Stimulated activated CD8-positive, alpha-beta memory T cell treated with anti-CD3 and anti-CD28 coated beads, Interleukin-15, amount 100 ng/mL, for 1 hour (primary cell): ENCODE measurements at regions not wholly inside any gene's neighbourhood (a gene's known extent, or its start where the extent isn't known, plus 50 kb on each side); places are given as distances from the start of the nearest gene placed in this dataset.

Experiments used
- DNase-seq: peaks from one replicate; pipeline ENCODE4 v3.0.0-alpha.2; 2020; ENCODE audit warnings: low read depth

DNA sequence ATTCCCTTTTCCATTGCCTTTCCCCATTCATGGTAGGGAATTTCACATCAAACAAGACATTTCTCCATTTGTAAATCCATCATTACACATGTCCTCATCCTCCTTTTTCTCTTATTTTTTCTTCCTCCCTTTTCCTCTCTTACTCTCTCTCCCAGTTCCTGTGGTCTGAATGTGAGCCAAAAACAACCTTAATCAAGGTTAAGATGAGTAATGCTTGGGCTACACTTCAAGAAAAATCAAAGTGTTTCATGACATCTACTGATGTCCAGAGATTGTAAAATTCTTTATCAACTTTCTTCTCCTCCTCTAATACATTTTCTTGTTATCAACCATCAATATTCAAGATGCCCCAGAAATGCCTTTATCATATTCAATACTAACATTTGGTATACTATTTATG lies 172.5 kb upstream of the PRNP start:
- no peak for DNase-seq

DNA sequence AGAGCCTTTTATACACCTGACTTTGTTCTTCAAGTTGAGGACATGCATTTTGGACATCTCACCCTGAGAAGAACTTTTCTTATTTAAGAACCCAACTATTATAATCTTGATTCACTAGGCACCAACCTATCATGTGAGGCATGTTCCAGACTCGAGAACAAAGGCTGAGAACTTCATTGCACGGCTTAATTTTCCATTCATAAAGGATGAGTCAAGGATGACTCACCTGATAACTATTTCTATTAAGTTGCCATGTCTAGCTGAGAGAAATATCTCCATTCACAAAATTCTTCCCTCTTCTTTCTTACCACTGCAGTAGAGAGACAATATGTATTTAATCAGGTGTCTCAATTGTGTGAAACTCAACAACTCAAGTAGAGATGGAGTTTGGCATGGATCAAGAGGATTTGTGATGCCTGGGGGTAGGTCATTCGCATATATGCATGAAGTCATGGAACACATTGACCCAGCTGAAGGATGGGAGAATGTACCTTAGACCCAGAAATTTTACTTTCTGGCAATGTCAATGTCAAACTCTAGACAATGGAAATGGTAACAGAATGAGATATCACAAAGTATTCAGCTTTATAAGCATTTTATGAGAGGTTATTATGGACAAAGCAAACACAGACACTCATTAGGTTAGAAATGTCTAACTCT lies 173.2 kb upstream of the PRNP start:
- no peak for DNase-seq

DNA sequence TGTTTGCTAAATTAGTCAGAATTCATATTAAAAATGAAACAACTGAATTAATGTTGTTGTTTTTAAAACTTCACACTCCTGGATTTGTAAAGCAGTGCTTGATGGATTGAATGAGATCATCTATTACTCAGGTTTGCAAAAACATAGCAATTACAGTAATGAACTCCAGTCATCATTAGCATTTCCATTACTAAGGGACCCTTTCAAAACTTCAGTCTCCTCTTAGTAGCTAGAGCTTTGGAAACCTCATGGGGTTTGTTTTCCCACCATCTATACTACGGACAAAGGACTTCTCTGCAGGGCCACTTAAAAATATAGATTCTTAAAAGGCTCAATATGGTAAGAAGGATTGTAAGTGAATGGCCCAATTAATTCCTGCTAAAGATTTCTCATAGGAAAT lies 174.5 kb upstream of the PRNP start:
- DNase-seq: no peak

DNA sequence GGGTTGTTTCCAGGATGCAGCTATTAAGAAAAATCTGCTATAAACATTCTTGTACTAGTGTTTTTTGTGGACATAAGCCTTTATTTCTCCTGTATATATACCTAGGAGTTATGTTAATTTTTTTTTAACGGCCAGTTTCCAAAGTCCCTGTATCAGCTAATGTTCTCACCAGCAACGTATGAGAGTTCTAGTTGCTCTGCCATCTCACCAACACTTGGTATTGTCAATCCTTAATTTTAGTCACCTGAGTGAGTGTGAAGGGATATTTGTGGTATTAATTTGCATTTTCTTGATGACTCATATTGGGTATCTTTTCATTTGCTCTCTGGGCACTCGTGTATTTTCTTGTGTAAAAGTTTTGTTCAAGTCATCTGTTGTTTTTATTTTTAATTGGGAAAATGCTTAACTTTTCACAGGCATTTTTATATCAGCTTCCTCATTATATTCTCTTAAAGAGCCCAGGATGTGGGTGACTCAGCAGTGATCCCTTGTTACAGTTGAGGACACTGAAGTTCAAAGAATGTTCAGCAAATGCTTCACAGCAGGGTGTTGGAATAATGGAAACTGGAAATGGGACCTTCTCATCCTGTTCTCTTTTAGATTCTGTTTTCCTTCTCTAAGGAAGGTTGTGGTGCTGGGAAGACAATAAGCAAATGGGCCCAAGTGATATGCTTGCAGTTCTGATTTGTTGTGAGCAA lies 176.3 kb upstream of the PRNP start:
- no peak for DNase-seq

DNA sequence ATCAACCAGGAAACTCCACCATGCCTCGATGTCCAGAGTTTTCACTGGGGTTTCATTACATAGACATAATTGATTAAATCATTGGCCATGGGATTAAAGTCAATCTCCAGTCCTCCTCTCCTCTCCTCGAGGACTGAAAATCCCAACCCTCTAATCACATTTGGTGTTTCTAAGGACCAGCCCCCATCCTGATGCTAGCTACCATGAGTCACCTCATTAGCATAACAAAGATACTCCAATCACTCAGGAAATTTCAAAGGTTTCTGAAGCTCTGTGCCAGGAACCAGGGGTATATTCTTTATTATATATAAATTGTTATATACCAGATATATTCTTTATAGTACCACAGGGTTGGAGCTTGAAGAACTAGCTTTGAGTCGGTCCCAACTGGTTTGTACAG lies 177.5 kb upstream of the PRNP start:
- DNase-seq: no peak

DNA sequence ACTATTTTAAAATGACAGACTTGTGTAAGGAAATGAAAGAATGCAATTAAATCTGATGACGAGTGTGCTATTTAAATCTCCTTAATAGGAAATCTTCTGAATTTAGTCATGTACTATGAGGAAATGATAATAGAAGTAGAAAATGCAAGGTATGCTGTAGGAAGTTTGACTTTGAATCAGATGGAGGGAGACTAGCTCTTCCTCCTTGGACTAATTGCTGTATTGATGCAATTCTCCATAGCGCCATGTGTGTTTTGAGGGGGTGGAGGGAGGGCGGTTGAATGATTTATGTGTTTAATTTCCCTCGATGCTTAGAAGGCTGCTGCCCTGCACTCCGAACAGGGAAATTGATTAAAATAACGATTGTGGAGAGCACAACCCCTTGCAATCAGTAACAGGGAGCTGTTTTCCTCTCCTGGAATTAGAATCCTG lies 179.0 kb upstream of the PRNP start:
- DNase-seq: no peak

DNA sequence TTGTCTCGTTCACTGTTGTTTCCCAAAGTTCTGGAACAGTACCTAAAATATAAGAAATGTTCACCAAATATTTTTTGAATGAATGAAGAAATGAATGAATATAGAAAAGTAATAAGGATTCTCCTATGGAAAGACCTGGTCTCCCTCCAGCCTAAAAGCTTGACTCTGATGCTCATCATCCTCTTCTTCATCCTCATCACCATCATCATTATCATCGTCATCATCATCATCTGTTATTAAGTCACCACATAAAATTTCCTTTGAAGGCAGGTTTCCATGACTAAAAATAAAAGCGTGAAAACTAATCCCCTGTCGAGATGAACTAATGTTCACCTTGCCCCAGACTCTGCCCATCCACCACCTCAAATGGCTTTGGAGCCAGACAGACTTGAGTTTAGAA lies 181.4 kb upstream of the PRNP start:
- DNase-seq: no peak

DNA sequence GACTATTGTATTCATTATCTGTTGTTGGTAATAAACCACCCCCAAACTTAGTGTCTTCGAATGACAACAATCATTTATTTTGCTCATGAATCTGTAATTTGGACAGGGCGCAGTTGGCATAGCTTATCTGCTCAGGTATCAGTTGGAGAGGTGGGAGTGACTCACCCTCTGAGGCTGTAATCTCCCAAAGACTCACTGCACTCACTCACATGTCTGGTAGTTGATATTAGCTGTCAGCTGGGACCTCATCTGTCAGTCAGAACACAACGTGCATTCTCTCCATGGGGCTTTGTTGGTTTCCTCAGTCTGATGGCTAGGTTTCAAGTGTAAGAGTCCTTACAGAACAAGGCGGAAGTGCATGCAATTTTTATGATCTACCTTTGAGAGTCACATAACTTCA lies 183.5 kb upstream of the PRNP start:
- DNase-seq: no peak

DNA sequence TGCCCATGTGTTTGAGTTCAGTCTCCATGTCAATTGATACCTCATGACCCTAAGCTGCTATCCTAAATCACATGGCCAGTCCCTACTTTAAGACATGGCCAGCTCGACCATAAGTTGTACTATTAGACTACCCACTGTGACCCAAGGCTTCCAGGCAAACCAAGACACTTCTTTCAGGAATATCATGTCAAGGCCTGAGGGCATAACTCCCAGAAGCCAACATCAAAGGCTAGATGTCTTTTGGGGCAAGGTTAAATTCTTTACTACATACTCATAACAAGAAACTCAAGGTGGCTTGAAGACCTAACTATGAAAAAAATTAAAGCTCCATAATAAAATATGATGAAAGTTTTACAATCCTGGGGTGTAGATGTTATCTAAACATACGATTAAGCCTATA lies 192.9 kb upstream of the PRNP start:
- no peak for DNase-seq

DNA sequence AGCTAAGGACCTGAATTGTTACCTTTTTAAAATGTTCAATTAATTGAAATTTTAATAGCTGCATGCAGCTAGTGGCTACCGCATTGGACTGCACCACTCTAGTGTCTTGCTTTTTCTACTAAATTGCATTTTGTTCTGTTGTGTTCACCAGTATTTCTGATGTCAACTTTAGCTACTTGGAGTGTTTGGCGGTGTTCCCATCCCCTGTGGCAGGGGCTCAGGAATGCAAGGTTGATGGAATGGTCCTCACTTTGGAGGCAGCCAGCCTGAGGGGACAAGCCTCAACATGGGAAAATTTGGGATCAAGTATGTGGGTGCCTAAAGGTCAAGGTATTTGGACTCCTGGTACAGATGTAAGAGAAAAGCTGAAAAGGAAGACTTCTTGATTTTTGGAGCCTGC lies 194.6 kb upstream of the PRNP start:
- DNase-seq: no peak

DNA sequence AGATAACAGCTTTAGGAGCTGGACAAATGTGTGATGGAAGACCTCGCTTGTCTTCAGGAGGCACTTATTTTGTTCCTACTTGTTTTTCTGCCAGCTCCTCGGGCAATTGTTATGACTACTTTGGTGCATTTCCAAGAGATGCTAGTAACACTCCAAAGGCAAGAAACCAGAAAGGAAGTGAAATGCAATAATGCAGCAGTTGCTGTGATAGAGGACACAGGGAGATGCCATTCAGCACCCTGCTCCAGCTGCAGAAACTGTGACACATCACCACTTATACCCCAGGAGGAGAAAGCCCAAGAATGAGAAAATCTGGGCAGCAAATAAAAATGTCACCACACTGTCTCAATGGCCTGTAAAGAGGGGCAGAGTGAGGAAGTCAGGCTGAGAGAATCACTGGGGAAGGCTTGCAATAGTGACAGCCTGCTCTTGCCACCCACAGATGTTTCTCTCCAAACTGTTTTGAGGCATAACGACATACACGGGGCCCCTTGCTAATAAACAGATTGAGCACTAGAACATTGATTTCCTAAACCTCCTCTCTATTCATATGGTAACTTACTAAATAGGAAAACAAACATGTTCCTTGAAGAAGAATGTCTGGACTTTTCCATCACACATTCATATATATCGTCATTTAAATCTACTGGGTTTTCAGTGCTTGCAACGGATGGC lies 195.5 kb upstream of the PRNP start:
- no peak for DNase-seq

DNA sequence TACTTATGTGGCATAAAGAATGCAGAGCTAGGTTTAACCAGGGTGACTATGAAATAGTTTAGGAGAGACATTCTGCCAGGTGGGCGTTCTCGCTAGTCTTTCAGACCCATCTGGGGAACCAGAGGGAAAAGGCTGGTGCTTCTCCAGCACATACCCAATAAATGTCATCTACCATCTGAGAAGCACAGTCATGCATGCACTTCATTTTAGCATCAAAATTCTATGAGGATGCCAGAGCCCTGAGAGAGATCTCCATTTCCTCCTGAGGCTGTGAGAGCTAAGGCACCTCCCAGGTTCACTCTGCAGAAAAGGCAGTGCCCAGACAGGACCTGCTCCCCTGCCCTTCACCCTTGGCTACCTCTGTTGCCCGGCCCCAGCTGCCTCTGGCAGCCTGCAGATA lies 196.2 kb upstream of the PRNP start:
- DNase-seq: no peak

DNA sequence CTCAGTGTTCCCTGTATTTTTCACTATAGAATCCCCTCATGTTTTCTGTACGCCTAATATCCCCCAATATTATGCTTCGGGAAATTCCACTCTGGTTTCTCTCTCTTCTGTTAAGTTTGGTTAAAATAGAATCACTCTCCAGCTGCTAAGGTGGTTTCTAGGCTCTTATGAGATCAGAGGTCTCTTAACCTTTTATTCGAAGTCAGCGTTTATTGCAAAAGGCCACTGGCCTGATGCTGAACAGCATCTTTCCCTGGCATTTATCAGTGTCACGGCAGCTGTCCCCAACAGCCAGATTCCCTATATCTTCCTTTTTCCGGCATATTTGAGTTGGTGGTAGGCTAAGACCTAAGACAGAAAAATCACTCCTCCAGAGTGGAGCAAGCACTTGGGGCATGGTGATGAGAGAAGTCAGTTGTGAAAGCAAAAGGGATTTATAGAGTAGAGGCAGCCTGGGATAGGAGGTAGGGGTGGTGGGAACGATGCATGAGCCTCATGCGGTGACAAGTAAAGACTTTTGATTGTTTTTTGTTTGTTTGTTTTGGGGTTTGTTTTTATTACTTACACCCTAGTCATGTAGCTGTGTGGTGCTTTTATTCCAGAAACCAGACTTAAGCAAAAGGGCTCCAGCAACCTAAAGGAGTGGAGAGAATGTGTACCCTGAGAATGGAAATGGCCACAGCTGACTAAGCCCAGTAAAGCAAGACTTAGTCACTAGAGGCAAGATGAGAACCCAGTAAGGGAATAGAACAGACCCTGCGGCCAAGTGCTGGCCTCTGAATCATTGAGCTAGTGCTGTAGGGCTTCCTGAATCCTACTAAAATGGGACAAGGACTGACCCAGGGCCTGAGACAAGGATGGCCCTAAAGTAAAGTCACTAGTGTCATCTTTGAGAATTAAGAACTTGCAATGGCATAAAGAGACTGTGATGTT lies 197.6 kb upstream of the PRNP start:
- no peak for DNase-seq

DNA sequence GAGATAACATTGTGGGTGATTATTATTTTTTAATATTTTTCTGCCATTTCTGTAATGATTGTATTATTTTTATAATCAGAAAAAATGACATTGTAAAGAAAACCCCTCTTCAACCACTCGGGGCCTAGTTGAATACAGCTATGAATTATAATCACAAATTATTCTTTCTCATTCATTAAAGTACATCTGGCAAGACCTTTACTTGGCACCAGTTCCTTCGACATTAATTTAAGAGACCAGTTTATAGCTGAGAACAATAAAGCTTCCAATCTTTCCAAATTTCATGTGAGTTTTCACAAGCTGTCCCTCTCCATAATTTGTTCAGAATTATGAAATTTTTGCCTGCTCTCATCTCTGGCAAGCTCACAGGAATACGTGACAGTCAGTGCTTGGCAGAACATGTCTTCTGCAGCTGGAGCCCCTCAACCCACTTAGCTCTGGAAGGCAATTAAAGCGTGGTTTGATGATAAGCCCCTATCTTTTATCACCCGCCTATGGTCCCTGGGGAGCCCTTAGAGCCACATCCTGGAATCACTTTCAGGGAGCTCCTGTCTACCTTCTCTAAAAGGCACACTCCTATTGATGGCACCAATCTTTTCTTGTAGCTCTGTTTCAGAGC lies 201.8 kb upstream of the PRNP start:
- DNase-seq: no peak

DNA sequence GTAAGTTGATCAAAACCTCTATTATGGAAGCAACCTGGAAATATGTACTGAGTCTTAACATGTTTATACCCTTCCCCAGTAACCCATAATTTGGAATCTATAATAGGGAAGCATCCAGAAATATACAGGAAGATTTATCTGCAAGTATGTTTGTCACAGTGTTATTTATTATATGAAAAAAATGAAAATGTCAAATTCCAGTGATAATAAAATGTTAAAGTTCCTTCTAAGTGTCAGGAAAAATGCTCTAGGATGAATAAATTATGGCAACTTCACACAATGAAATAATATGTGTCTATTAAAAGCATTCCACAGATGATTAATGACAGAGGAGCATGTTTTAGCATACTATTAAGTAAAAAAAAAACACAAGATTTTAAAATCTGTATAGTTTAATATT lies 202.3 kb upstream of the PRNP start:
- no peak for DNase-seq

DNA sequence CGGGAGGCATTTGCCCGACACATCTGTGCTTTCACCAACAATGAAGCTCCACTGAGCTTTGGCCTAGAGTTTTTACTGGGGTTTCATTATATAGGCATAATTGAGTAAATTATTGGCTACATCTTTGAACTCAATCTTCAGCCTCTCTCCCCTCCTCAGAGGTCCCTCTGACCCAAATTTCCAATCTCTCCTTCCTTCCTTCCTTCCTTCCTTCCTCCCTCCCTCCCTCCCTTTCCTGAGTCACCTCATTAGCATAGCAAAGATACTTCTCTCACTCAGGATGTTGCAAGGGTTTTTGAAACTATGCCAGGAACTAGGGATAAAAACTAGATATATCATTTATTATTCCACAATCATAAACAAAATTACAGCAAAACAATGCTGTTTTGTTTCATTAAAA lies 202.8 kb upstream of the PRNP start:
- no peak for DNase-seq

DNA sequence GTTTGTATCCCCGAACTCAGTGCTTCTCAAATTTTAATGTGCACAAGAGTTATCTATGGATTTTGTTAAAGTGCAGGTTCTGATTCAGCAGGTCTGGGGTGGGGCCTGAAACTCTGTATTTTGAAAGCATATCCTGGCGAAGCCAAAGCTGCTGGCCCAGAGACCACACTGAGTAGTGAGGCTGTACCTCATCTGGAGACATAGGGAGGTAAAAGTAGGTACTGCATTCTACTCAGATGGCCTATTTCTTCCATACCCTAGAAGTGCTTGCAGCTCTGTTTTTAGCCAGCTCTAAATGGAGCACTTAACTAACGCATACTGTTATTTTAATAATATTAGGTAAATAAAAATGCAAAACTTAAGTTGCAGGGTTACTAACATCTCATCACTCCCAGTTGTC lies 206.2 kb upstream of the PRNP start:
- DNase-seq: no peak

DNA sequence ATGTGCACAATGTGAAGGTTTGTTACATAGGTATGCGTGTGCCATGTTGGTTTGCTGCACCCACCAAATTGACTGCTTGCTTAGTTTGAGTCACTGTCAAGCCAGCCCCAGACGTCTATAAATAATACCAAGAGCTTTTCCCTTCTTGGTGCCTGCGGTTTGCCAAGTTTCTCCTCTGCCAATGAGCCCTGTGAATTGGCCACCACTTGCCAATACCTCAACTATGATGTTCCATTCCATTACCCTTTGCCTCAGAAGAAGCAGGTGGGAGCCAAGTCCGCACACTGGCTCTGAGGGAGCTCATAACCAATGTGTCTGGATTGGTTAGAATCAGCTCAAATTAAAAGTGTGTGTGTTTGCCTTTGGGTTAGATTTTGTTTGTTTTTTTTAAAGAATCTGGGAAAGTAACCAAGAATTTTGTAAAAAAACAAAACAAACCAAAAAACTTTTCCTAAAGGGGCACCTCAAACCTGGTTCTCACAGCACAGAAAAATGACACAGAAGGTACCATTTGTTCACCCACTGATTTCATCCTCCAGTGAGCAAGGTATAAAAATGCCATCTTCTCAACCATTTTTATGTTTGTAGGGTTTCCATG lies 209.3 kb upstream of the PRNP start:
- no peak for DNase-seq

DNA sequence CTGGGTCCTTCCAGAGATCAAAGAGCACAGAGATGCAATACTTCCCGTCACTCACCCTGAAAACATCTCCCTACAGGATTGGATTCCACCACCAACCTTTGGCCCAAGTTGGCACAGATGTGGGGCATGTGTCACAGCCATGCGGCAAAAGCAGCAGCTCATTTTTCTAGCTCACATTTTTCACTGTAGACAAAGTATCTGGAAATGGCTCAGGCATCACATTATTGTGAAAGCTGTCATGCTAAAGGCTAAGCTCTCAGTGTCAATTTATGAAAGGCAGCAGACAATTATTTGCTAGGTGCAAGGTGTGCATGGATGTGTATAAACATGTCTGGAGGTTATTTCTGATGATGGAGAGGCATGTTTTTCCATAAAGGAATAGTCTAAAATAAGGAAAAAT lies 213.3 kb upstream of the PRNP start:
- DNase-seq: no peak

DNA sequence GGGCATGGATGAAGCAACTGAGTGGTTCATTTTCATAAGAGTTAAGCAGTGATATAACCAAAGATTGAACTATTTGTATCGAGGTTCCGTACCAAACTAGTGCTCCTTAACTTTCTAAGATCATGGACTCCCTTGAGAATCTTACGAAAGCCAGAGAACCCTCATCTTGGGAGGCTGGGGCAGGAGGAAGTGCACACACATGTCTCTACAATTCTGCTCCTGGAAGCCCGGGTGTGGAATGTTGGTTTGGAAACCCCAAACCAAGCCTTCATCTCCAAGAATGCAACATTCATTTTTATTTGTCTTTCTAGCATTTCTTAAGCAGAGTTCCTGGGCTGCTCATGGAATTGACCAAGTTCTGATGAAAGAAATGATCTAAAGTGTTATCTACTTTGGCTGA lies 215.0 kb upstream of the PRNP start:
- DNase-seq: no peak

DNA sequence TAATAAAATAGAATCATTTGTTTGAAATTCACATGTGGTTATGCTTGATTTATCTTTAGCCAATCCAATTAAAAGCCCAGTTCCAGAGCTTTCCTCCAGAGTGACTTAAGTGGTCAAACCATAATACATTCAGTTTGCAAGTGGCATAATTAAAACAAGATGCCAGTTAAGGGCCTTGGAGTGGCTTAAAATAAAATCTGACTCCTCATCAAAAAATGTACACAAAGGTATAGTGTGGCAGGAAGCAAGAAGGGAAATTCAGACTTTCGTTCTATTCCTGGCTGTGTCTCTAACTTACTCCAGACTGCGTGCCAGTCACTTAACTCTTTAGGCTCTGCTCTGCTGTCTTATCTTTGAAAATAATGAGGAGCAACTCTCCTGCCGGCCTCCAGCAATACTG lies 215.9 kb upstream of the PRNP start:
- DNase-seq: no peak

DNA sequence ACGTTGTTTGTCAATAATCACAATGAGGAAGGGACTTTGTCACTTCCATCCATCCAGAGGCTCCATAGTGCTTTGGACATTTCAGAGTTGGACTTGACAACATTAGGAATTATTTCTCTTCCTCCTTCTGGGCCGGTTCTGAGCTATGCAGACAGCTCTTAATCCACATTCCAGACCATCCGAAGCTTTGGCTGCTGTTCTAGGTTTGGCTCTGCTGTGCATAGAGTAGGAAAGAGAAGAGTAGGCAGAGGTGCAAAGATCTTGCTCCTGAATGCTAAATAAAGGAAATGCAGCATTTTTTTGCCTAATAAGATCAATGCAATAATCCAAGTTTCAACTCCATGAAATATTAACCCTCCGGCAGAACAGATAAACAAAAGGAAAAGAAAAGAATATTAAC lies 216.3 kb upstream of the PRNP start:
- DNase-seq: no peak
